H1 (cell line): ENCODE measurements at regions not wholly inside any gene's neighbourhood (a gene's known extent, or its start where the extent isn't known, plus 50 kb on each side); places are given as distances from the start of the nearest gene placed in this dataset.

Experiments used
- PHF8 ChIP-seq: fragments of 200-600 bp; sonication (generic); conservative IDR thresholded peaks from 2 replicates; pipeline ENCODE4 v1.7.1; 2012; ENCODE audit warnings: low read depth, mild to moderate bottlenecking, inconsistent platforms, low read length, moderate library complexity
- RNF2 ChIP-seq: fragments of 200-900, 300-1000 bp; sonication (generic); IDR thresholded peaks from 2 replicates; pipeline ENCODE4 v1.7.1; 2016; ENCODE audit warnings: borderline replicate concordance, low read depth, mild to moderate bottlenecking, antibody characterized with exemption, low read length; ENCODE audit not compliant: poor library complexity, severe bottlenecking; ENCODE audit errors: missing control alignments

- TF ChIP-seq RNF2 (no peak), PHF8 (no peak)
Measured at GRCh38 chr5:54616518-54617220, 99.1 kb downstream of the SNX18 start (continued).
